ENCODE measurements at regions not wholly inside any gene's neighbourhood (a gene's known extent, or its start where the extent isn't known, plus 50 kb on each side); places are given as distances from the start of the nearest gene placed in this dataset.

GRCh38 chr7:69489533-69489932, 108.7 kb upstream of the AUTS2 start:
- TF ChIP-seq CTCF (IDR thresholded peaks at IDR 0.05 in 4 of 5, conservative IDR thresholded peaks at IDR 0.05 in 1 of 5) (no peak), POLR2A (IDR thresholded peaks at IDR 0.05) (no peak)

All from gastrocnemius medialis (tissue), 4 donors.